ENCODE measurements at regions not wholly inside any gene's neighbourhood (a gene's known extent, or its start where the extent isn't known, plus 50 kb on each side); places are given as distances from the start of the nearest gene placed in this dataset.

DNA sequence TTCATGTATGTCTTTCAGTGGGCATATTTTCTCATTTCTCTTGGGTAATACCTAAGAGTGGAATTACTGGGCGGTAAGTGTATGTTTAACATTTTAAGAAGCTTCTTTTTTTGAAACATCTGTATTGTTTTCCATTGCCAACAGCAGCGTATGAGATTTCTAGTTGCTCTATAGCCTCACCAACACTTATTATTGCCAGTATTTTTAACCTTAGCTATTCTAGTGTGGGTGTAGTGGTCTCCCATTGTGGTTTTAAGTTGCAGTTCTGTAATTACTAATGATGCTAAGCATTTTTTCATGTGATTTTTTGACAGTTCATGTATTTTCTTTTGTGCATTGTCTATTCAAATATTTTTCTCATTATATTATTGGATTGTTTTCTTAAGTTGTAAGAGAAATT lies 101.9 kb upstream of the EEA1 start:
- H3K9ac ChIP-seq (ENCODE audit: insufficient read length) = no peak overlapping the region
- TF ChIP-seq POLR2AphosphoS5 (IDR thresholded peaks at IDR 0.05; ENCODE audit: borderline replicate concordance, low read depth, low read length) (no peak), EZH2 (IDR thresholded peaks at IDR 0.05) (no peak), FOXP2 (optimal IDR thresholded peaks at IDR 0.05; ENCODE audit: control extremely low read depth, extremely low read length, insufficient read depth) (no peak)
- H3K27ac ChIP-seq = no peak overlapping the region
- no peak overlapping the region for H3K4me3 ChIP-seq
- no peaks in the 10 kb centered on the region; the same call in 1 of the 2 replicates for H3K9me3 ChIP-seq (ENCODE audit: low read depth, low read length)
- no peaks in the 10 kb centered on the region for H3K36me3 ChIP-seq (ENCODE audit: insufficient read depth, low read length)
- DNase-seq (ENCODE audit: low read depth, low spot score) = no peak

DNA sequence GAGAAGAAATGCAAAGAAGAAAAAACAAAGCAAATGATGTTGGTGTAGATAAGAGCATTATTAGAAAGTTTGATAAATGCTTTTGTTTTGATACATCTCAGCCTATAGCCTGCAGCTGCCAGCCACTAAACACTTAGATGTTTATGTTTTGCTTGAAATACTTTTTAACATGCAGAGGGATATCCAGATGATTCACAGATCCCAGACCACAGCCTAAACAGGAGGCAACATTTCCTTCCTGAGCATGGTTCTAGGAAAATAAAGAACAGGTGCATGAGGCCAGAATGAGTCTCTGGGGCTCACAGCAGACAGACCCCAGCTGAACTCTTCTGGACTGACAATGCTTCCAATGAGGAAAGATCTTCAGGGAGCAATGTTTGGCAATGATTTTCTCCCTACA lies 103.7 kb upstream of the EEA1 start:
- no peak for TF ChIP-seq POLR2AphosphoS5 (IDR thresholded peaks at IDR 0.05; ENCODE audit: borderline replicate concordance, low read depth, low read length)
- TF ChIP-seq EZH2 (IDR thresholded peaks at IDR 0.05) = no peak
- no peak for TF ChIP-seq FOXP2 (optimal IDR thresholded peaks at IDR 0.05; ENCODE audit: control extremely low read depth, extremely low read length, insufficient read depth)
- no peaks in the 10 kb centered on the region for H3K36me3 ChIP-seq (ENCODE audit: insufficient read depth, low read length)
- no peak for DNase-seq (ENCODE audit: low read depth, low spot score)
- no peak overlapping the region for H3K4me3 ChIP-seq
- no peaks in the 10 kb centered on the region; the same call in 1 of the 2 replicates for H3K9me3 ChIP-seq (ENCODE audit: low read depth, low read length)
- H3K9ac ChIP-seq (ENCODE audit: insufficient read length) = no peak overlapping the region
- H3K27ac ChIP-seq = no peak overlapping the region

DNA sequence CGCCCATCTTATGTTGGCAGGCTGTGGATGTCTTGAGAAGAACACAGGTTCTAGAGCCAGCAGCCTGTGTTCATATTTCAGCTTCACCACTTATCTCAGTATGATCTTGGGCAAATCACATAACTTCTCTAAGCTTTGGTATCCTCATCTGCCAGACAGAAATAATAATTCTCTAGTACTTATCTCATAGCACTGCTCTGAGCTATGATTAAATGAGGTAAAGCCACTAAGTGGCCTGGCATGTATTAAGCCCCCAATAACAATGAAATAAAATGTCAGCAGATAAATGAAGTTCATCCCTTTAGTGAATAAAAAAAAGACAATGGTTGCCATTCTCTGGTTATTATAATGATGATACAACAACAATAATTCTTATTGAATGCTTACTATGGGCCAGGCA lies 104.9 kb upstream of the EEA1 start:
- Histone ChIP-seq H3K4me3 (no peak overlapping the region), H3K36me3 (ENCODE audit: insufficient read depth, low read length) (no peaks in the 10 kb centered on the region), H3K27ac (no peak overlapping the region), H3K9me3 (ENCODE audit: low read depth, low read length) (no peaks in the 10 kb centered on the region; the same call in 1 of the 2 replicates), H3K9ac (ENCODE audit: insufficient read length) (no peak overlapping the region)
- TF ChIP-seq FOXP2 (optimal IDR thresholded peaks at IDR 0.05; ENCODE audit: control extremely low read depth, extremely low read length, insufficient read depth) = no peak
- no peak for TF ChIP-seq EZH2 (IDR thresholded peaks at IDR 0.05)
- TF ChIP-seq POLR2AphosphoS5 (IDR thresholded peaks at IDR 0.05; ENCODE audit: borderline replicate concordance, low read depth, low read length) = no peak
- no peak for DNase-seq (ENCODE audit: low read depth, low spot score)

DNA sequence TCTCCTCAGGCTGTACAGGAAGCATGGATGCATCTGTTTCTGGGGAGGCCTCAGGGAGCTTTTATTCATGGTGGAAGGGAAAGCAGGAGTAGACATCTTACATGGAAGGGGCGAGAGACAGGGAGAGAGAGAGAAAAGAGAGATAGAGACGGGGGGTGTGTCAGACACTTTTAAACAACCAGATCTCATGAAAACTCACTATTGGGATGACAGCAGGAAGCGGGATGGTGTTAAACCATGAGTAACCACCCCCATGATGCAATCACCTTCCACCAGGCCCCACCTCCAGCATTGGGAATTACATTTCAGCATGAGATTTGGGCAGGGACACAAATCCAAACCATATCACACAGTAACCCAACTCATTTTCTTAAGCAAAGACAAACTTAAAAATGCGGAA lies 110.0 kb upstream of the EEA1 start:
- DNase-seq (ENCODE audit: low read depth, low spot score) = no peak
- Histone ChIP-seq H3K36me3 (ENCODE audit: insufficient read depth, low read length) (no peaks in the 10 kb centered on the region), H3K27ac (no peak overlapping the region), H3K9me3 (ENCODE audit: low read depth, low read length) (no peaks in the 10 kb centered on the region), H3K9ac (ENCODE audit: insufficient read length) (no peak overlapping the region), H3K4me3 (no peak overlapping the region)
- TF ChIP-seq FOXP2 (optimal IDR thresholded peaks at IDR 0.05; ENCODE audit: control extremely low read depth, extremely low read length, insufficient read depth) (no peak), EZH2 (IDR thresholded peaks at IDR 0.05) (no peak), POLR2AphosphoS5 (IDR thresholded peaks at IDR 0.05; ENCODE audit: borderline replicate concordance, low read depth, low read length) (no peak)

DNA sequence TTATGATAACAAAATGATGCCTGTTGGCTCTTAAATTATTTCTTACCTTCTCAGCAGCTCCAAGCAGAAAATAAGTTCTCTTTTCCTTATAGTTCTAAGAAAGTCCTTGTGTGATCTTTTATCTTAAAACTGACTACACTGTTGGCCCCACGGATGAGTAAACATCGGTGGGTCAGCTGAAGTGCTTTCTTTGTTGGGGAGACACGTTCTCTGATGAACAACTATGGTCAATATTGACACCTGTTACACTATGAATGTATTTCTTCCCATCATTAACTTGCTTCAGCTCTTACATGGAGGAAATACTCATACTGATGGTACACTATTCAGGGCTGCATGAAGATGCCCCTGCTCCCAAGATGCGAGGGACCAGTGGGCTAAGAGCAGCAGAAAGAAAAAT lies 110.8 kb upstream of the EEA1 start:
- Histone ChIP-seq H3K4me3 (no peak overlapping the region), H3K27ac (no peak overlapping the region), H3K9ac (ENCODE audit: insufficient read length) (no peak overlapping the region), H3K36me3 (ENCODE audit: insufficient read depth, low read length) (no peaks in the 10 kb centered on the region), H3K9me3 (ENCODE audit: low read depth, low read length) (no peaks in the 10 kb centered on the region)
- no peak for TF ChIP-seq FOXP2 (optimal IDR thresholded peaks at IDR 0.05; ENCODE audit: control extremely low read depth, extremely low read length, insufficient read depth)
- TF ChIP-seq EZH2 (IDR thresholded peaks at IDR 0.05) = no peak
- TF ChIP-seq POLR2AphosphoS5 (IDR thresholded peaks at IDR 0.05; ENCODE audit: borderline replicate concordance, low read depth, low read length) = no peak
- no peak for DNase-seq (ENCODE audit: low read depth, low spot score)

DNA sequence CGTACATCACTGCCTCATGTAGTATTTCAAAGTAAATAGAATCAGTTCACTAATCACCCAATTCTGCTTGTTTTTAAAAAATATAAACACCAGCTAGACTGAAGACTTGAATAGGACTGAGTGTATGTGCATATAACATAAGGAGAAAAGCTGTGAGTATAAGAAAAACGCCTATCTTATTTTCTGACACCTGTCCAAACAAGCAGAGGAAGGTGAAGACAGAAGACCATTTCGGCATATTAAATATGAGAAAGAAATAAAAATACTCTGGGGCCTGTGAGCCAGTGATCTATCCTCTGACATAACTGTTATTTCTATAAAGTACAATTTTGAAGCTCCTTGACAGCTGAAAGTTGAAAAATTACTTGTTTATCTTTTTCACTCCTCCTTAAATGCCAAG lies 111.3 kb upstream of the EEA1 start:
- DNase-seq (ENCODE audit: low read depth, low spot score) = no peak
- H3K9me3 ChIP-seq (ENCODE audit: low read depth, low read length) = no peaks in the 10 kb centered on the region
- no peak overlapping the region for H3K4me3 ChIP-seq
- TF ChIP-seq EZH2 (IDR thresholded peaks at IDR 0.05) (no peak), POLR2AphosphoS5 (IDR thresholded peaks at IDR 0.05; ENCODE audit: borderline replicate concordance, low read depth, low read length) (no peak), FOXP2 (optimal IDR thresholded peaks at IDR 0.05; ENCODE audit: control extremely low read depth, extremely low read length, insufficient read depth) (no peak)
- H3K36me3 ChIP-seq (ENCODE audit: insufficient read depth, low read length) = no peaks in the 10 kb centered on the region
- H3K9ac ChIP-seq (ENCODE audit: insufficient read length) = no peak overlapping the region
- H3K27ac ChIP-seq = no peak overlapping the region

DNA sequence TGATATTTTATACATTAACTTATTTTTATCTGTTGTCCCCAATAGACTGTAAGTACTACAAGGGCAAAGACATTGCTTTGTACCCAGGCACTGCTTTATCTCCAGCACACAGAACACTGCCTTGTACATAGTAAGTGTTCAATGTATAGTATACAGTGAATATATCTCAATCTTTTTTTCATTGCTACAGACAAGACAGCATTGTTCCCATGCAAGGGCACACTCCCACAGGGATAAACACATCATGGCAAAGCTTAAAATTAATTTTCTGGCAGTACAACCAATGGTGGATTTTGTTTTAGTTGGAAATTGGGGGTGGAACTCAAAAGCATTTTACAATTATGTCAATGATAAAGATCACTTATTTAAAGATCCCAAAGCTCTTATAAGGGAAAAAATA lies 112.3 kb upstream of the EEA1 start:
- Histone ChIP-seq H3K27ac (no peak overlapping the region), H3K4me3 (no peak overlapping the region), H3K9me3 (ENCODE audit: low read depth, low read length) (no peaks in the 10 kb centered on the region), H3K36me3 (ENCODE audit: insufficient read depth, low read length) (no peaks in the 10 kb centered on the region), H3K9ac (ENCODE audit: insufficient read length) (no peak overlapping the region)
- TF ChIP-seq FOXP2 (optimal IDR thresholded peaks at IDR 0.05; ENCODE audit: control extremely low read depth, extremely low read length, insufficient read depth) (no peak), EZH2 (IDR thresholded peaks at IDR 0.05) (no peak), POLR2AphosphoS5 (IDR thresholded peaks at IDR 0.05; ENCODE audit: borderline replicate concordance, low read depth, low read length) (no peak)
- no peak for DNase-seq (ENCODE audit: low read depth, low spot score)

DNA sequence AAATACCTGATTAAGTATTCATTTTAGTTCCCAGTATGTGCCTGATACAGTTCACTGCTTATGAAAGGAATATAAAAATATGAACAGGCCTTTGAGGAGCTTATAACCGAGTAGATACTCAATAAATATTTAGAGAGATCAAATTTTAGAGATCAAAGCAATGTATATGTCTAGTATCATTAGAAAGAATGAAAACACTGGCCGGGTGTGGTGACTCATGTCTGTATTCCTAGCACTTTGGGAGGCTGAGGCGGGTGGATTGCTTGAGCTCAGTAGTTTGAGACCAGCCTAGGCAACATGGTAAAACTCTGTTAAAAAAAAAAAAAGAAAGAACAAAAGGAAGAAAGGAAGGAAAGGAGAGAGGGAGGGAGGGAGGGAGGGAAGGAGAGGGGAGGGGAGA lies 113.2 kb upstream of the EEA1 start:
- Histone ChIP-seq H3K9ac (ENCODE audit: insufficient read length) (no peak overlapping the region), H3K36me3 (ENCODE audit: insufficient read depth, low read length) (no peaks in the 10 kb centered on the region), H3K4me3 (no peak overlapping the region), H3K27ac (no peak overlapping the region), H3K9me3 (ENCODE audit: low read depth, low read length) (no peaks in the 10 kb centered on the region)
- no peak for TF ChIP-seq FOXP2 (optimal IDR thresholded peaks at IDR 0.05; ENCODE audit: control extremely low read depth, extremely low read length, insufficient read depth)
- TF ChIP-seq POLR2AphosphoS5 (IDR thresholded peaks at IDR 0.05; ENCODE audit: borderline replicate concordance, low read depth, low read length) = no peak
- TF ChIP-seq EZH2 (IDR thresholded peaks at IDR 0.05) = no peak
- DNase-seq (ENCODE audit: low read depth, low spot score) = no peak

DNA sequence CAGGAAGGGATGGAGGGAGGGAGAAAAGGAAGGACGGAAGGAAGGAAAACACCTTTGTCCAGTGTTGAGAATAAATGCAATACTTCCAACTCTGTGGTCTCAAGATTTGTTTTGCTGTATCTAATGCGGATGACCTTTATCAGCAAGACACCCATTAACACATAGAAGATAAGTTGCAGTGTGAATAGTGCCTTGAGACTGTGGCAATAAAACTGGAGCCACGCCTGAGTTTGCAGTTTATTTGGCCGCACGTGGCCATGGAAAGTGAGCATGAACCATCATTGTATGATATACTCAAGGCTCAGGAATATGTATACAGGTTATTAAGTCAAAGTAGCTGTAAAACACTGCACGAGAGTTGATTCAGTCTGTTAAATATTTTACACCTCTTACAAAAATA lies 113.6 kb upstream of the EEA1 start:
- no peaks in the 10 kb centered on the region for H3K36me3 ChIP-seq (ENCODE audit: insufficient read depth, low read length)
- H3K27ac ChIP-seq = no peak overlapping the region

More for the DNA sequence above, 113.6 kb upstream of the EEA1 start:
- no peak for DNase-seq (ENCODE audit: low read depth, low spot score)
- TF ChIP-seq POLR2AphosphoS5 (IDR thresholded peaks at IDR 0.05; ENCODE audit: borderline replicate concordance, low read depth, low read length) (no peak), EZH2 (IDR thresholded peaks at IDR 0.05) (no peak), FOXP2 (optimal IDR thresholded peaks at IDR 0.05; ENCODE audit: control extremely low read depth, extremely low read length, insufficient read depth) (no peak)
- H3K9me3 ChIP-seq (ENCODE audit: low read depth, low read length) = no peaks in the 10 kb centered on the region
- H3K4me3 ChIP-seq = no peak overlapping the region
- H3K9ac ChIP-seq (ENCODE audit: insufficient read length) = no peak overlapping the region
